GM18520 (cell line): ENCODE measurements at regions not wholly inside any gene's neighbourhood (a gene's known extent, or its start where the extent isn't known, plus 50 kb on each side); places are given as distances from the start of the nearest gene placed in this dataset.

Source experiments
- ATAC-seq: cut with Tn5 transposase; IDR thresholded peaks from one replicate; pipeline ENCODE4 v1.9.1; 2021; ENCODE audit not compliant: unreplicated experiment

DNA sequence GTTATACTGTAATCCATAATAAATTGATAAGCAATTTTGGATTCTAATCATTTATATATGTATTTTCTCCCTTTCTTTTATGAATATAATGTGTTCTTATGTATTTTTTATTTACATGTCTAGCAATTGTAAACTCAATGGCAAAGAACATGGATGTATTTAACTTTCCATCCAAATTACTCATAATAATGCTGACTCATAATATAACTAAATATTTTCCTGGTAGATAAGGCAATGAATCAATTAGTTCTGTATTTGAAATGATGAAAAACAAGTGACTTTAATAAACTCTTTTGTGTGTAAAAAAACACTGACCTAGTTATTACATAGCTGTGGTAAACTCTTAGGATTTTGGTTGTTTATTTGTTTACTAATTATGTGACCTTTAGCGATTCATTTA lies 211.2 kb downstream of the DTHD1 start:
- no peak for ATAC-seq

DNA sequence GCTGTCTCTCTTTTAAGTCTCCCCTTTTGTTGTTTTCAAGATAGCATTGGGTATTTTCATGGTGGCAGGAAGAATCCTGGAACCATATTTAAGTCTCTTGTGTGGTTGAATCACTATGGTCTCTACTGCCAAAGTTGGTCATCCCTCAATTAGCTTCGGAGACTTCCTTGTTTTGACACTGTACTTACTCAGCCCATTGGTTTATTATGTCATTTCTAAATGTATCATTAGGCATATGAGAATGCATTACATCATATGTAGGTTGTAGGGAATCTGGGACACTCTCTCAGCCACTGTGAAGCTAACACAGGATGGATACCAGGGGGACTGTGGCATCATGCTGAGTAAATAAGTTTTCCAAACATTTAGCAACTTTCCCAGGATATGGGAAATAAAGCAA lies 211.8 kb downstream of the DTHD1 start:
- ATAC-seq = no peak

DNA sequence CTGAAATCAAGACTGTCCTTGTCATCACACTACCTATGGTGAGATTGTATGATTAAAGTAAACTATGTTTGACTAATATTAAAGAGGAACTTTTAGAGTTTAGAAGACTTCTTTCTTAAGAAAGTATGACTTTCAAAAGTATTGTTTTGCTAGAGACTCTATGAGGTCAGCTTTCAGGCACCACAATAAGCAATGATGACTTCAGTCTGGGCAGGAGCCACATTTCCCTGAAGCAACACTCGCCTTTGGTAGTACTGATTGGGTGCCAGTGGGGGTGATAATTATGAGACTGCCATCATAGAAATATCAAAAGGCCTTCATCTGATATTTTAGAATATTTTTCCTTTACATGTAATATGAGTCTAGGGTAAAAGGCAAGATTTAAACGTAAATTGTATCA lies 212.6 kb downstream of the DTHD1 start:
- no peak for ATAC-seq

- no peak for ATAC-seq
These were observed 213.3 kb downstream of the DTHD1 start for GRCh38 chr4:36494747-36495146.

- no peak for ATAC-seq
These were observed 220.9 kb downstream of the DTHD1 start for GRCh38 chr4:36502350-36502749.

DNA sequence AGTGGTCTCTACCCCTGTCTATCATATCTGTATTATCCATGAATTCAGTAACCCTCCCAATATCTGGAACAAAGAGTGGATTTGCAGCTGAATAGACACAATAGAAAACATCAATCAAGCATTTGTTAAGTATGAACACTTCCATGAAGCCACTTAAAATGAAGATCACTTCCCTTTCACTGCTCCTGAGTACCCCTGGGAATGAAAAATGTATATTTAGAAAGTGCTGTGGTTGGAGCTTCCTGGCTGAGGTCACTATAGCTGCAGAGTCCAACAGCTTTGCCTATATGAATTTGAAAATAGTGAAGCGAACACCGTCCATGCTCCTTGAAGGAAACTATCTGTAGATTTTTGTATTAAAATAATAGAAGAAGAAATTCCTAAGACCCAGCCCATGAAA lies 227.0 kb downstream of the DTHD1 start:
- no peak for ATAC-seq

DNA sequence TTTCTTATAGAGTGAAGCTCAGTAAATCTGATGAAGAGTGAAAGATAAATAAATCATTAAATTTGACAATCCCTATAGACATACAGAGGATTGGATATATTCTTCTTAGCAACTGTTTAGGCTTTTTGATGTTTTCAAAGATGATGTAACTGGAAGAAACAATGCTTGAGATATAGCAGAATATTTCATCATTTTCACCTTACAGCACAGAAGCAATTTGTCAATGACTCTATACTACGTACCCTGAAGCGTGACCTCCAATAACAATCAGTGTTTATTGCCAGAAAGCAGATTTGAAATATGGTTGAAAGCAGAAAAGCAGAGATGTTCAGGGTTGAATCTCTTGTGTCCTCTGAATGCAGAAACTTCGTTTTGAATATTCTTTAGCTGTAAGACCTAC lies 228.4 kb downstream of the DTHD1 start:
- ATAC-seq = no peak

DNA sequence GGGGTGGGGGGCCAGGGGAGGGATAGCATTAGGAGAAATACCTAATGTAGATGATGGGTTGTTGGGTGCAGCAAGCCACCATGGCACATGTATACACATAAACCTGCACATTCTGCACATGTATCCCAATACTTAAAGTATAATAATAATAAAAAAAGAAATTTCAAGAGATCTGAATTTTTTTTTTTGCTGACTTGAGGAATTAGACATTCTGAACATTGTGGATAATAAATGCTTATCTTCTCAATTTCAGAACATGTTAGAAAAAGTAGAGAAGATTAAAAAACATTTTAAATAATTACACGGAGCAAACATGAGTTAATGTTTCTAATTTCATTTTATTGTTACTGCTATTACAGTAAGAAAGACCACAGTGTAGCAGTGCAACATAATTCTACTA lies 230.4 kb downstream of the DTHD1 start:
- no peak for ATAC-seq

- no peak for ATAC-seq
These were observed 235.2 kb downstream of the DTHD1 start for GRCh38 chr4:36516522-36517095.

DNA sequence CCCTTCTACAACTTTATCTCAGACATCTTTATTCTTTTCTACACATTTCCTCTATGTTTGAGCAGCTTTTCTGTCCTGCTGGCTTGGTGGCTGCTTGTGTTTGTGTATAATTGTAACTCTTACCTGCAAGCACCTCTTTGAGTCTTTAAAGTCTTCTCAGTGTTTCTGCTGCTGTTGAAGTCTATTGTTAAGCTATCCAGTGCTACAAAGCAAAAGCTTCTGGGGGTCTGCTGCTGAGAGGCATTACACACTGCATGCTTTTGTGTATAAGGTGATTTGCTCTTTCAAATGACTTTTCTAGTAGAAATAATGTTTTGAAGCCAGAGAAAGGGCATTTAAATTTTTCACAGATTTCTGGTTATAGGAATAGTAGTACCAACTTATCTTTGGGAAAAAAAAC lies 241.8 kb downstream of the DTHD1 start:
- no peak for ATAC-seq

- no peak for ATAC-seq
These were observed 251.4 kb downstream of the DTHD1 start for GRCh38 chr4:36532670-36533379.

GRCh38 chr4:36533944-36534343 lies 252.5 kb downstream of the DTHD1 start:
- no peak for ATAC-seq

GRCh38 chr4:36547383-36547782 lies 266.0 kb downstream of the DTHD1 start:
- no peak for ATAC-seq

- no peak for ATAC-seq
These were observed 267.8 kb downstream of the DTHD1 start for GRCh38 chr4:36549252-36549651.

DNA sequence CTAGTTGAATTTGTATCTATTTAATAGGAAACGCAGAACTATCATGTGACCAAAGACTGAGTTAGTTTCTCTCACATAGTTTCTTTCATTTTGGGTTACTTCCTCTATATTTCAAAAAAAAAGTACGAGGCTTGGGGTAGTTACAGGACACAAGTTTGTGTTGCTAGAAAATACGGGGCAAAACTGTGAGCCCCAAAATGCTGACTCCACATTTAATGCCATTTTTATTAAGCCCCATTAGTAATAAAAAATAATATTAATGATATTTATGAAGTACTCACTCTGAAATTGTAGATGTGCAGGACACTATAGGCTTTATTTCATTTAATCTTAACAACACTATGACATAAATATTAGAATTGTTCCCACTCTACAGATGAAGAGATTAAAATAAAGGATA lies 268.6 kb downstream of the DTHD1 start:
- ATAC-seq = no peak

DNA sequence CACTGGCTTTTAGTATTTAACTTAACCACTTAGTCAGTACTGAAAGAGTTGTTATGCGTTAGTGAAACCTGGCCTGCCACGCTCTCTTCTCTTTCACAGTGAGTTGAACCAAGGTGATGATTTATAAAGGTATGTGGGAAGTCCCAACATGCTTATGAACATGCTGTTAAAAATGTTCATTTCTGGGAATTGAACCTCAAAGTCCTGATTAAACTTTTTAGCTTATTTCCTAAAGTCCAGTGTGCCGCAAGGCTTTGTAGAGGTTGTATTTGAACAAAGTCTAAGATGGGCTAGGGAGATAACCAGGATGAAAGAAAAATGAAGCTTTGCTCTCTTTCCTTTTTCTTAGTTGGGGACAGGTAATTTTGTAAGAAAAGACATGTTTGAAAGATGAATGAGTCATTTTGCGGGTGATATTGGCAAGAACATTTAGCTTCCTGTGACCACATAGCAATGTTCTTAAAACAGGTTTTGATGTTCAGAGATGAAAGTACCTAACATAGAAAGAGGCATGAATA lies 270.3 kb downstream of the DTHD1 start:
- ATAC-seq = peak; percentile 91

GRCh38 chr4:36553029-36553428 lies 271.6 kb downstream of the DTHD1 start:
- no peak for ATAC-seq

DNA sequence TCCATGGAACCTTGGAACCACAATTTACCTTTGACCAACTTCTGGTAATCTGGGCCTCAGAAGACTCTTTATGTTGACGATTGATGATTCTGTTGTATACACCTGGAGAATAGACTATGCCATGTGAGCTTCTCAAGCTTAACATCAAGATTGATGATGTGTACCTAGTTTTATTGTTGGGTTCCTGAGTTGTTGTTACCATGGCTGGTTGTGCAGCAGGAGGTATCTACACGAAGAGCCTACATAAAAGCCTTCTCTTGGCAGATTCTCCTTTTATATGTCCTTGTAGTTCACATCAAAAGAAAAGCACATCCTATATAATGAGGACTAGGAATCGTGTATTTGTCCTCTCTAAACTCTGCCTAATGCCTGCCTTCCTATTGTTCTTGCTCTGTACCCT lies 272.0 kb downstream of the DTHD1 start:
- no peak for ATAC-seq

- no peak for ATAC-seq
These were observed 275.6 kb downstream of the DTHD1 start for GRCh38 chr4:36556984-36557383.

DNA sequence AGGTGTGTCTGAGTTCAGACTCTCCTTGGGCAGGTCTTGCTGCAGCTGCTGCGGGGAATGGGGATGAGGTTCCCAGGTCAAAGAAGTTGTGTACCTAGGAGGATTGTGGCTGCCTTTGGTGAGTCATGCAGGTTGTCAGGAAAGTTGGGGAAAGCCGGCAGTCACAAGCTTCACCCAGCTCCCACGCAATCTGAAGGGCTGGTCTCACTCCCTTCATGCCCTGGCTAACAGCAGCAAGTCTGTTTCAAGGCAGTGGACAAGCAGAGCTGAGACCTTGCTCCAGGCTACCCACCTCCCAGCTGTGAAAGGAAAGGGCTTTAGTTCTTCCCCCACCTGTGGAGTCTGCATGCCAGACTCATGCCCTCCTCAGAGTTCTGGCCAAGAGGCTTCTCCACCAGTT lies 287.2 kb downstream of the DTHD1 start:
- ATAC-seq = no peak

DNA sequence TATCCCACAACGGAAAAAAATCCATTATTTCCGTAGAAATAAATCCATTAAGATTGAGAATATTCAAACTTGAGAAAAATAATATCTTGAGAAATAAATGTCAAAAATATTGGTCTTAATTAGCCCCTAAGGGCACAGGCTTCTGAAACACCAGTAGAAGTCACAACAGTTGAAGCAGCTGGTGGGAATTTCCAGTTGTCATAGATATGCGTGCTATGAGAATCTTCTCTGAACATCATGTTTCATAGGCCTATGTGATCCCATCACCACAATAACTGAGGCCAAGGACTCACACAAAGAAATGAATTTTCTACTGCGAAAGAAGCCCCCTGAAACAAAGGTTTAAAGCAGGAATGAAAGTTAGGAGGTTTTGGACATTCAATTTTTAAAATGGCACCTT lies 292.0 kb downstream of the DTHD1 start:
- peak; percentile 64 for ATAC-seq

- no peak for ATAC-seq
These were observed 293.4 kb downstream of the DTHD1 start for GRCh38 chr4:36574816-36575215.

- ATAC-seq = no peak
These were observed 300.8 kb downstream of the DTHD1 start for GRCh38 chr4:36582198-36582597.
